PC-9 (cell line): ENCODE measurements at regions not wholly inside any gene's neighbourhood (a gene's known extent, or its start where the extent isn't known, plus 50 kb on each side); places are given as distances from the start of the nearest gene placed in this dataset.

ENCODE experiments used
- CTCF ChIP-seq: fragments of 200-600 bp; sonication (generic); conservative IDR thresholded peaks from 2 replicates; pipeline ENCODE4 v1.6.1; 2017; ENCODE audit warnings: mixed run types, antibody characterized with exemption, mild to moderate bottlenecking, moderate library complexity
- EZH2 ChIP-seq: fragments of 200-600 bp; sonication (generic); IDR thresholded peaks from 2 replicates; pipeline ENCODE4 v1.8.0; 2017; ENCODE audit warnings: antibody characterized with exemption, low read depth

- TF ChIP-seq CTCF, result no peak
- TF ChIP-seq EZH2, result no peak
Measured at GRCh38 chr11:126139111-126140091, 72.0 kb downstream of the RPUSD4 start.
